Neural crest cell (in vitro differentiated cells): ENCODE measurements at regions not wholly inside any gene's neighbourhood (a gene's known extent, or its start where the extent isn't known, plus 50 kb on each side); places are given as distances from the start of the nearest gene placed in this dataset.
"Not testable (repeated sequence)": the region's sequence is repeated elsewhere in the genome, so short reads cannot be mapped to it uniquely, and the experiment has no call there.

Source experiments
- DNase-seq: peaks from one replicate; pipeline ENCODE4 v3.0.0; 2021; ENCODE audit warnings: low read depth, mixed read lengths, low spot score
- H3K27ac Mint-ChIP-seq: one replicate; pipeline ENCODE4 v1.8.0; 2021; ENCODE audit warnings: mild to moderate bottlenecking, mixed read lengths; ENCODE audit not compliant: unreplicated experiment
- H3K27me3 Mint-ChIP-seq: 2 replicates; pipeline ENCODE4 v1.8.0; 2021; ENCODE audit warnings: low read depth, mild to moderate bottlenecking, mixed read lengths
- H3K36me3 Mint-ChIP-seq: 2 replicates; pipeline ENCODE4 v1.8.0; 2021; ENCODE audit warnings: low read depth, mild to moderate bottlenecking, mixed read lengths
- H3K4me1 Mint-ChIP-seq: 2 replicates; pipeline ENCODE4 v1.8.0; 2021; ENCODE audit warnings: mixed read lengths
- H3K4me3 Mint-ChIP-seq: one replicate; pipeline ENCODE4 v1.8.0; 2021; ENCODE audit warnings: mild to moderate bottlenecking, mixed read lengths
- H3K9me3 Mint-ChIP-seq: 2 replicates; pipeline ENCODE4 v1.8.0; 2021; ENCODE audit warnings: mixed read lengths
- TF ChIP-seq, protein P1 (sequence below): fragments of 200-600 bp; sonication (generic); conservative IDR thresholded peaks from 2 replicates; pipeline ENCODE4 v1.5.0; 2021; ENCODE audit warnings: antibody characterized with exemption, mild to moderate bottlenecking

DNA sequence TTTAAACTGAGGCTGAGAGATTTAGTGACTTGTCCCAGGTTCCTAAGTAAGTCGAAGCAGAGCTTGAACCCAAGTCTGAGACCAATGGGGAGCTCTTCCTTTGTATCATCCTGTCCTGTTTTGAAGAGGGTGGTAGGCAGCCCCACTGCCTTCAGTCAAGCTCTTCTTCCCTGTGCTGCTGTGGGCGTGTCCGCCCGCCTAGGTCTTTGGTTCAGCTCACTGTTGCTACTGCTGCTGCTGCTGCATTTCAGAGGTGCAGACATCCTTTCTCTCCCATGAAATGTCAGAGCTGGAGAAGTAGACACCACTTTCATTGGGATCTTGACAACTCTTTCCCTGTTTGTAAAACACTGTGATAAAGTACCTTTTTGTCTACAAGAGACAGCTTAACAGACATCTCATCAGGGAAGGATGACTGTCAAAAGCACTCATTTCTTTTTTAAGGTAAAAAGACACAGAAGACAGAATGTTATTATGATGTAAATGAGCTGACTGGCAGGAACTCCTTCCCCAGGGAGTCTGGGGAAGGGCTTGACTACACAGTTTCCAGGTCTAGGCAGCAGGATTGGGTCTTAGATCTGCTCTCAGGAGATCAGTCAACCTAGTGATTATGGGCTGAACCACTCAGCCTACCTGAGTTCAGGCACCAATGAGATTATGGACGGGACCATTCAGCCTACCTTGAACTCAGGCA, 91.7 kb upstream of the TRIB2 start:
- no peaks in the 10 kb centered on the region for H3K27me3 Mint-ChIP-seq
- no peak overlapping the region for H3K4me3 Mint-ChIP-seq
- H3K9me3 Mint-ChIP-seq: no peaks in the 10 kb centered on the region
- no peaks in the 10 kb centered on the region for H3K36me3 Mint-ChIP-seq
- H3K27ac Mint-ChIP-seq: peak overlapping the region; percentile 30
- H3K4me1 Mint-ChIP-seq: peaks cover 13% of the 10 kb centered on the region
- no peak for DNase-seq
- TF ChIP-seq, protein P1, sequence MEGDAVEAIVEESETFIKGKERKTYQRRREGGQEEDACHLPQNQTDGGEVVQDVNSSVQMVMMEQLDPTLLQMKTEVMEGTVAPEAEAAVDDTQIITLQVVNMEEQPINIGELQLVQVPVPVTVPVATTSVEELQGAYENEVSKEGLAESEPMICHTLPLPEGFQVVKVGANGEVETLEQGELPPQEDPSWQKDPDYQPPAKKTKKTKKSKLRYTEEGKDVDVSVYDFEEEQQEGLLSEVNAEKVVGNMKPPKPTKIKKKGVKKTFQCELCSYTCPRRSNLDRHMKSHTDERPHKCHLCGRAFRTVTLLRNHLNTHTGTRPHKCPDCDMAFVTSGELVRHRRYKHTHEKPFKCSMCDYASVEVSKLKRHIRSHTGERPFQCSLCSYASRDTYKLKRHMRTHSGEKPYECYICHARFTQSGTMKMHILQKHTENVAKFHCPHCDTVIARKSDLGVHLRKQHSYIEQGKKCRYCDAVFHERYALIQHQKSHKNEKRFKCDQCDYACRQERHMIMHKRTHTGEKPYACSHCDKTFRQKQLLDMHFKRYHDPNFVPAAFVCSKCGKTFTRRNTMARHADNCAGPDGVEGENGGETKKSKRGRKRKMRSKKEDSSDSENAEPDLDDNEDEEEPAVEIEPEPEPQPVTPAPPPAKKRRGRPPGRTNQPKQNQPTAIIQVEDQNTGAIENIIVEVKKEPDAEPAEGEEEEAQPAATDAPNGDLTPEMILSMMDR: no peak

DNA sequence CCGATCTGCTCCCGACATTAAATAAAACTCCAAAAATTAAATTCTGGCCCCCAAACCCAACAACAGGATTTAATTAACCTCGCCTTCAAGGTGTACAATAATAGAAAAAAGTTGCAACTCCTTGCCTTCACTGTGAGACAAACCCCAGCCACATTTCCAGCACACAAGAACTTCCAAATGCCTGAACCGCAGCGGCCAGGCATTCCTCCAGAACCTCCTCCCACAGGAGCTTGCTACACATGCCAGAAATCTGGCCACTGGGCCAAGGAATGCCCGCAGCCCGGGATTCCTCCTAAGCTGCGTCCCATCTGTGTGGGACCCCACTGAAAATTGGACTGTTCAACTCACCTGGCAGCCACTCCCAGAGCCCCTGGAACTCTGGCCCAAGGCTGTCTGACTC, 88.2 kb upstream of the TRIB2 start:
- not testable (repeated sequence) for H3K36me3 Mint-ChIP-seq, H3K27ac Mint-ChIP-seq, DNase-seq, H3K9me3 Mint-ChIP-seq, H3K4me3 Mint-ChIP-seq, H3K27me3 Mint-ChIP-seq
- peaks cover 13% of the 10 kb centered on the region for H3K4me1 Mint-ChIP-seq

DNA sequence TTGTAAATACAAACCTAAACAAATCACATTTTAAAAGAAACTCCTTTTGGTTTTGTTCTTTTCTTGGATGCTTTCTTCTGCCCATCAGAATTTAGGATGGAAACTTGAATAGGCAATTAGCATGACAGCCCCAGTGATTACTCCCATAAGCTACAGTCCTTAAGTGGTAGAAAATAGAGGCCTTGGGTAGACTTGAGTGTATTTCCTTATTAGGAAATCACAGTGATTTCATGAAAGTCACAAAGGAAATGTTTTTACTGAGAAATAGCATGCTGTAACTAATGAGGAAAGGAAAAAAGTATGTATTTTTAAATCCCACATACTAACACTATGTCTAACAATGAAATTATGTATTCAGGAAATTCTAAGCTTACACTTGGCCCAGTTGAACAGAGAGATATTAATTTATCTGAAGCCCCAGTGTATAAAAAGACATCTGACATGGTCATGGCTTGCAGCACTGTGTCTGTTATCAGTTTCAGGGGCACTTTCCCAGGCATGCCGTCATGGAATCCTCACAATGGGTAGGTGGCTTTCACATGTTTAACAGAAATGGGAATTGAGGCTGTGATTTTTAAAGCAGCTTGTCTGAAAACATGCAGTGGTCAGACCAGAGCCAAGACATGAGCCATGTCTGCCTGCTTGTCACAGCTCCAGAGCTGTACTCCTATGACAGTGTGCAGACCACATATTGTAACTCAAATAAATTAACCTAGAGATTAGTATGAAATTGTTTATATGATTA, 79.7 kb upstream of the TRIB2 start:
- Mint-ChIP-seq H3K4me3 (no peak overlapping the region), H3K36me3 (no peaks in the 10 kb centered on the region), H3K4me1 (no peaks in the 10 kb centered on the region), H3K27me3 (no peaks in the 10 kb centered on the region), H3K27ac (no peak overlapping the region), H3K9me3 (peaks cover 2% of the 10 kb centered on the region)
- TF ChIP-seq, protein P1: no peak
- DNase-seq: no peak

DNA sequence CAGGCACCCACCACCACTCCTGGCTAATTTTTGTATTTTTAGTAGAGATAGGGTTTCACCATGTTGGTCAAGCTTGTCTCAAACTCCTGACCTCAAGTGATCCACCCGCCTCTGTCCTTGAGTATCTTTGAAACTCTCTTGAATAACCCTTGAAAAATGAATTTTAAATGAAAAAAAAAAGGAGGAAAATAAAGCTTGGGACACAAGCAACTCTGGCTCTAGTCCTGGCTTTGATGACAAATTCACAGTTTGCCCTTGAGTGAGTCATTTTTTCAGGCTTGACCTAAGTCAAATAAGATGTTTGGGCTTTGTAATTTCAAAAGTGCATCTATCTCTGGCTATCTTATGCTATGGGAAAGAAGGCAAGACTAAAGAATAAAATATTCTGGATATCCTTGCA, 79.0 kb upstream of the TRIB2 start:
- Mint-ChIP-seq H3K27ac (no peak overlapping the region), H3K4me1 (no peaks in the 10 kb centered on the region), H3K27me3 (no peaks in the 10 kb centered on the region), H3K36me3 (no peaks in the 10 kb centered on the region), H3K4me3 (no peak overlapping the region), H3K9me3 (peaks cover 2% of the 10 kb centered on the region)
- TF ChIP-seq, protein P1: no peak
- no peak for DNase-seq

DNA sequence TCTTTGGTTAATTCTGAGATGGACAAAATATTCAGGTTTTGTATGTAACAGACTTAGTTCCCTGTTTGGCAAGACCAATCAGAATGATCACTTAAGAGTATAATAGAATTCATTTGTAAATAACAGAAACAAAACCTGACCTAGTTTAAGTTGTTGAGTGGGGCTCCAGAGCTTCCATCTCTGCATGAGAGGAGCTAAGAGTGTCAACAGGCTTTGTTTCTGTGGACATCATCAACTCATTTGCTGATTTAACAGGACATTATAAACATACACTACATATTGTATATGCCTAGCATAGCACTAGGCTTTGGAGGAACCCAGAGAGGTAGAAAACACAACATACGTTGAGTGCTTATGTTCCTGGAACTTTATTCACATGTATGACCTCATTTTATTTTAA, 75.3 kb upstream of the TRIB2 start:
- TF ChIP-seq, protein P1: no peak
- no peak overlapping the region for H3K4me3 Mint-ChIP-seq
- no peaks in the 10 kb centered on the region for H3K4me1 Mint-ChIP-seq
- DNase-seq: no peak
- H3K9me3 Mint-ChIP-seq: peaks cover 7% of the 10 kb centered on the region
- H3K36me3 Mint-ChIP-seq: no peaks in the 10 kb centered on the region
- no peaks in the 10 kb centered on the region for H3K27me3 Mint-ChIP-seq
- H3K27ac Mint-ChIP-seq: no peak overlapping the region

DNA sequence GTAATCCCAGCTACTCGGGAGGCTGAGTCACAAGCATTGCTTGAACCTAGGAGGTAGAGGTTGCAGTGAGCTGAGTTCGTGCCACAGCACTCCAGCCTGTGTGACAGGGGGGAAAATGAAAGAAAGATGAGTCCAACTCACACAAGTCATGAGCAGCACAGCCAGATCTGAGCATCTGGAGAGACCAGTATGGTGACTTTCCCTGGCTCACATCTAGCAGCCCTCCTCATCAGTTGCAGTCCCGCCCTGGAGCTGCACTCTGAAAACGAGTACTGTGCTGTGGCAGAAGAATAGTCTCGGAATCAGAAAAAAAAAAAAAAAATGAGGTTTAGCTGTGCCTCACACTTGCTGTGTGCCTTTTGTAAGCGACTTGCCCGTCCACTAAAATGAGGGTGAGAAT, 74.4 kb upstream of the TRIB2 start:
- DNase-seq: no peak
- TF ChIP-seq, protein P1: no peak
- Mint-ChIP-seq H3K36me3 (no peaks in the 10 kb centered on the region), H3K9me3 (peaks cover 7% of the 10 kb centered on the region), H3K4me1 (no peaks in the 10 kb centered on the region), H3K27ac (no peak overlapping the region), H3K4me3 (no peak overlapping the region), H3K27me3 (no peaks in the 10 kb centered on the region)
